ENCODE measurements at regions not wholly inside any gene's neighbourhood (a gene's known extent, or its start where the extent isn't known, plus 50 kb on each side); places are given as distances from the start of the nearest gene placed in this dataset.

- H3K4me3 ChIP-seq: no peak overlapping the region
- TF ChIP-seq CTCF (IDR thresholded peaks at IDR 0.05): no peak
- H3K27ac ChIP-seq: no peak overlapping the region
Measured at GRCh38 chr15:47401427-47401826, 315.9 kb upstream of the SEMA6D start.

GRCh38 chr15:47402829-47403228, 314.5 kb upstream of the SEMA6D start:
- no peak for DNase-seq (ENCODE audit: low spot score)
- Histone ChIP-seq H3K4me3 (no peak overlapping the region), H3K27ac (no peak overlapping the region)
- no peak for TF ChIP-seq CTCF (IDR thresholded peaks at IDR 0.05)

More at GRCh38 chr15:47401427-47401826, 315.9 kb upstream of the SEMA6D start:
- no peak for DNase-seq (ENCODE audit: low spot score)

- no peak overlapping the region for H3K4me3 ChIP-seq
- no peak for DNase-seq (ENCODE audit: low spot score)
- no peak overlapping the region for H3K27ac ChIP-seq
- no peak for TF ChIP-seq CTCF (IDR thresholded peaks at IDR 0.05)
Measured at GRCh38 chr15:47404877-47405276, 312.4 kb upstream of the SEMA6D start.

GRCh38 chr15:47405365-47406162, 311.7 kb upstream of the SEMA6D start:
- Histone ChIP-seq H3K27ac (no peak overlapping the region), H3K4me3 (no peak overlapping the region)
- no peak for DNase-seq (ENCODE audit: low spot score)
- no peak for TF ChIP-seq CTCF (IDR thresholded peaks at IDR 0.05)

- Histone ChIP-seq H3K27ac (no peak overlapping the region), H3K4me3 (no peak overlapping the region)
- DNase-seq (ENCODE audit: low spot score): no peak
- no peak for TF ChIP-seq CTCF (IDR thresholded peaks at IDR 0.05)
Measured at GRCh38 chr15:47407692-47408091, 309.6 kb upstream of the SEMA6D start.

GRCh38 chr15:47409038-47409437, 308.3 kb upstream of the SEMA6D start:
- DNase-seq (ENCODE audit: low spot score): no peak
- Histone ChIP-seq H3K4me3 (no peak overlapping the region), H3K27ac (no peak overlapping the region)
- TF ChIP-seq CTCF (IDR thresholded peaks at IDR 0.05): no peak

- Histone ChIP-seq H3K4me3 (no peak overlapping the region), H3K27ac (no peak overlapping the region)
- DNase-seq (ENCODE audit: low spot score): no peak
- no peak for TF ChIP-seq CTCF (IDR thresholded peaks at IDR 0.05)
Measured at GRCh38 chr15:47409600-47409999, 307.7 kb upstream of the SEMA6D start.

Data from coronary artery (tissue), 2 donors.